Transverse colon (tissue), 3 donors: ENCODE measurements at regions not wholly inside any gene's neighbourhood (a gene's known extent, or its start where the extent isn't known, plus 50 kb on each side); places are given as distances from the start of the nearest gene placed in this dataset.

Experiments
- CTCF ChIP-seq, 5 experiments: fragments of 200-600 bp in 3 of 5; fragments of 450-650 bp in 2 of 5; sonication (generic) in 3 of 5; IDR thresholded peaks; 1 replicate in 2 of 5; 2 replicates in 3 of 5; pipeline ENCODE4 v1.5.1; 2016 to 2017; ENCODE audit warnings: antibody characterized with exemption in 5 of 5, inconsistent platforms in 3 of 5, mild to moderate bottlenecking in 2 of 5, moderate library complexity in 1 of 5
- EP300 ChIP-seq: sonication (generic); formaldehyde crosslinking; IDR thresholded peaks from one replicate; pipeline ENCODE4 v1.6.1; 2017; ENCODE audit warnings: antibody characterized with exemption, low read depth
- POLR2A ChIP-seq: fragments of 450-650 bp; IDR thresholded peaks from one replicate; pipeline ENCODE4 v1.6.1; 2016; ENCODE audit warnings: antibody characterized with exemption, mild to moderate bottlenecking, moderate library complexity

DNA sequence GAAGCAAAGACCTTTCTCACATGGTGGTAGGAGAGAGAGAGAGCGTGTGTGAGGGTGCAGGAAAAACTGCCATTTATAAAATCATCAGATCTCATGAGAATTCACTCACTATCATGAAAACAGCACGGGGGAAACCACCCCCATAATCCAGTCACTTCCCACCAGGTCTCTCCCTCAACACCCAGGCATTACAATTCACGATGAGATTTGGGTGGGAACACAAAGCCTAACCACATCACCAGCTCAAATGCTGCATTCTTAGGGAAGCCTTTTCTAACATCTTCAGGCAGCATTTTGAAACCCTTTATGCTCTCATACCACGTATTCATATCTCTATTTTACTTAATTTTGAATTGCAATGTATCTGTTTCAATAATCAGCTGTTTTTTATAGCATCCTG is 165.9 kb downstream of the TMTC3 start:
- no peak for TF ChIP-seq EP300
- TF ChIP-seq CTCF (IDR thresholded peaks at IDR 0.05), result no peak
- no peak for TF ChIP-seq POLR2A
